Peyer's patch (tissue), 4 donors: ENCODE measurements at regions not wholly inside any gene's neighbourhood (a gene's known extent, or its start where the extent isn't known, plus 50 kb on each side); places are given as distances from the start of the nearest gene placed in this dataset.

ENCODE experiments used
- DNase-seq, 3 donors: peaks; one replicate each; pipeline ENCODE4 v3.0.0-alpha.2; 2017 to 2019
- H3K27ac ChIP-seq, 4 donors: fragments of 200-600 bp; sonication (generic); one replicate each; pipeline ENCODE4 v1.5.1; 2016 to 2019
- H3K27me3 ChIP-seq, 2 donors: fragments of 200-600 bp; sonication (generic); one replicate each; pipeline ENCODE4 v1.5.1; 2019
- H3K36me3 ChIP-seq, 3 donors: fragments of 200-600 bp; sonication (generic); one replicate each; pipeline ENCODE4 v1.5.1; 2016 to 2019
- H3K4me1 ChIP-seq, 4 donors: fragments of 200-600 bp; sonication (generic); one replicate each; pipeline ENCODE4 v1.5.1; 2016 to 2019
- H3K4me3 ChIP-seq, 4 donors: fragments of 200-600 bp; sonication (generic); 1 replicate in 3 of 4; 2 replicates in 1 of 4; pipeline ENCODE4 v1.5.1; 2016 to 2019; ENCODE audit warnings: mild to moderate bottlenecking in 1 of 4
- H3K9me3 ChIP-seq, 4 donors: fragments of 200-600 bp; sonication (generic); one replicate each; pipeline ENCODE4 v1.5.1; 2016 to 2019; ENCODE audit warnings: mild to moderate bottlenecking in 1 of 4
- CTCF ChIP-seq, 6 experiments: fragments of 450-650 bp in 4 of 6; fragments of 200-600 bp in 2 of 6; sonication (generic) in 1 of 6; IDR thresholded peaks; one replicate each; pipeline ENCODE4 v1.5.1; 2017 to 2019; ENCODE audit warnings: antibody characterized with exemption in 6 of 6, mild to moderate bottlenecking in 3 of 6, moderate library complexity in 1 of 6
- POLR2A ChIP-seq, 2 donors: fragments of 450-650 bp; IDR thresholded peaks; one replicate each; pipeline ENCODE4 v1.5.1; 2017; ENCODE audit warnings: antibody characterized with exemption in 2 of 2, mild to moderate bottlenecking in 2 of 2, moderate library complexity in 2 of 2

GRCh38 chr18:55856679-55857078 is 268.7 kb upstream of the TCF4 start:
- Histone ChIP-seq H3K27me3 (no peaks in the 10 kb centered on the region), H3K4me3 (no peak overlapping the region), H3K4me1 (no peaks in the 10 kb centered on the region), H3K27ac (no peak overlapping the region), H3K36me3 (no peaks in the 10 kb centered on the region), H3K9me3 (no peaks in the 10 kb centered on the region)
- TF ChIP-seq POLR2A (IDR thresholded peaks at IDR 0.05) (no peak), CTCF (IDR thresholded peaks at IDR 0.05) (no peak)
- no peak for DNase-seq

DNA sequence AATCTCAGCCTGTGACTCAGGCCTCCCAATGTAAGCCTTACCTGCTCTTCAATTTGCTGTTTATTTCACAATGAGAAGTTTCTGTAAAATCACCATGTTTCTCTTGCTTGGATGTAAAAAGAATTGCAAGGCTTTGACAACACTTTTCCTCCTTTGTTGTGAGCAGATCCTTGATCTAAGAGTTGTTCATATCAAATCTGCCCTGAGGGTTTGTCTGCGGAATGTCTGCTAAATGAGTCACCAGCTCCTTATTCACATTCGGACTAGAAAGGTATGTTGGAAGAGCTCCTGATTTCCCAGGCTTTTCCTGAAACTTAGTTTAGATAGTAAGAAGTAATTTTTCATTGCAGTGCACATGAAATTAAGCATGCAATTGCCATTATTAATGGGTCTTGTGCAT is 268.2 kb upstream of the TCF4 start:
- no peaks in the 10 kb centered on the region for H3K36me3 ChIP-seq
- no peaks in the 10 kb centered on the region for H3K9me3 ChIP-seq
- no peaks in the 10 kb centered on the region for H3K4me1 ChIP-seq
- H3K27ac ChIP-seq = no peak overlapping the region
- TF ChIP-seq POLR2A (IDR thresholded peaks at IDR 0.05) (no peak), CTCF (IDR thresholded peaks at IDR 0.05) (no peak)
- DNase-seq = no peak
- H3K4me3 ChIP-seq = no peak overlapping the region
- H3K27me3 ChIP-seq = no peaks in the 10 kb centered on the region

DNA sequence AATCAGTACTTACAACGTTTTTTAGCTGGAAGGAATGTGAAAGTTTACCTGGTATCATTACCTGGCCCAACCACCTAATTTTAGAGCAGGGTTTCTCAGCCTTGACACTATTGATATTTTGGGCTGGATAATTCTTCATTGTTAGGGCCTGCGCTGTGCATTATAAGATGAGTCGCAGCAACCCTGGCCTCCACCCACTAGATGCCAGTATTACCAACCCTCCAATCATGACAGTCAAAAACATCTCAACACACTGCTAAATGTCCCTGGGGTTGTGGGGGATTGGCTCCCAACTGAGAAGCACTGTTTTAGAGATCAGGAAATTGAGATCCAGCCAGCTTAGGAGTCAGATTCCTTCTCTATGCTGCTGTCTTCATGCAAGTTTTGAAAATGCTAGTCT is 265.3 kb upstream of the TCF4 start:
- no peak overlapping the region for H3K27ac ChIP-seq
- H3K27me3 ChIP-seq = no peaks in the 10 kb centered on the region
- no peaks in the 10 kb centered on the region for H3K36me3 ChIP-seq
- no peak overlapping the region for H3K4me3 ChIP-seq
- TF ChIP-seq CTCF (IDR thresholded peaks at IDR 0.05) = no peak
- TF ChIP-seq POLR2A (IDR thresholded peaks at IDR 0.05) = no peak
- H3K4me1 ChIP-seq = no peaks in the 10 kb centered on the region
- DNase-seq = no peak
- no peaks in the 10 kb centered on the region for H3K9me3 ChIP-seq

GRCh38 chr18:55850904-55851303 is 262.9 kb upstream of the TCF4 start:
- Histone ChIP-seq H3K27me3 (no peaks in the 10 kb centered on the region), H3K4me3 (no peak overlapping the region), H3K4me1 (no peaks in the 10 kb centered on the region), H3K27ac (no peak overlapping the region), H3K36me3 (no peaks in the 10 kb centered on the region), H3K9me3 (no peaks in the 10 kb centered on the region)
- DNase-seq = no peak
- TF ChIP-seq CTCF (IDR thresholded peaks at IDR 0.05) = no peak

- Histone ChIP-seq H3K27ac (no peak overlapping the region), H3K9me3 (no peaks in the 10 kb centered on the region), H3K4me1 (no peaks in the 10 kb centered on the region), H3K4me3 (no peak overlapping the region), H3K36me3 (no peaks in the 10 kb centered on the region), H3K27me3 (no peaks in the 10 kb centered on the region)
- no peak for TF ChIP-seq CTCF (IDR thresholded peaks at IDR 0.05)
- no peak for TF ChIP-seq POLR2A (IDR thresholded peaks at IDR 0.05)
- DNase-seq = no peak
Measured at GRCh38 chr18:55849391-55849790, 261.4 kb upstream of the TCF4 start.

GRCh38 chr18:55847960-55848359 is 260.0 kb upstream of the TCF4 start:
- no peak for DNase-seq
- Histone ChIP-seq H3K36me3 (no peaks in the 10 kb centered on the region), H3K4me3 (no peak overlapping the region), H3K4me1 (no peaks in the 10 kb centered on the region), H3K9me3 (no peaks in the 10 kb centered on the region), H3K27me3 (no peaks in the 10 kb centered on the region), H3K27ac (no peak overlapping the region)
- TF ChIP-seq POLR2A (IDR thresholded peaks at IDR 0.05) (no peak), CTCF (IDR thresholded peaks at IDR 0.05) (no peak)
